ENCODE measurements at regions not wholly inside any gene's neighbourhood (a gene's known extent, or its start where the extent isn't known, plus 50 kb on each side); places are given as distances from the start of the nearest gene placed in this dataset.
"Not testable (repeated sequence)": the region's sequence is repeated elsewhere in the genome, so short reads cannot be mapped to it uniquely, and the experiment has no call there.

- intact Hi-C loops (cut with DNase I) = no loop called here
- TF ChIP-seq CTCF (IDR thresholded peaks at IDR 0.05) (no peak), POLR2A (IDR thresholded peaks at IDR 0.05) (no peak), EP300 (IDR thresholded peaks at IDR 0.05) (no peak)
- H3K4me1 ChIP-seq (ENCODE audit: insufficient read depth) = peaks cover 2% of the 10 kb centered on the region
- DNase-seq = no peak
- no peaks in the 10 kb centered on the region for H3K9me3 ChIP-seq
- H3K27me3 ChIP-seq = no peaks in the 10 kb centered on the region
- no peaks in the 10 kb centered on the region for H3K36me3 ChIP-seq
- H3K27ac ChIP-seq = no peak overlapping the region
- no peak overlapping the region for H3K4me3 ChIP-seq
These were observed 883.6 kb upstream of the C9orf72 start for GRCh38 chr9:28456861-28457260.

- H3K27me3 ChIP-seq = no peaks in the 10 kb centered on the region
- TF ChIP-seq POLR2A (IDR thresholded peaks at IDR 0.05) = no peak
- no peak for TF ChIP-seq CTCF (IDR thresholded peaks at IDR 0.05)
- TF ChIP-seq EP300 (IDR thresholded peaks at IDR 0.05) = no peak
- no peaks in the 10 kb centered on the region for H3K9me3 ChIP-seq
- intact Hi-C loops (cut with DNase I) = no loop called here
- DNase-seq = no peak
- WGBS, 3 donors = 88 to 90% (median 90%) methylated on average over 8 of the region's 8 CpGs
- H3K27ac ChIP-seq = no peak overlapping the region
- no peaks in the 10 kb centered on the region for H3K36me3 ChIP-seq
- no peak overlapping the region for H3K4me3 ChIP-seq
- H3K4me1 ChIP-seq (ENCODE audit: insufficient read depth) = no peaks in the 10 kb centered on the region
These were observed 891.4 kb upstream of the C9orf72 start for GRCh38 chr9:28464481-28465216.

GRCh38 chr9:28471261-28471660, 898.0 kb upstream of the C9orf72 start:
- Histone ChIP-seq H3K27ac (no peak overlapping the region), H3K4me1 (ENCODE audit: insufficient read depth) (no peaks in the 10 kb centered on the region), H3K9me3 (no peaks in the 10 kb centered on the region), H3K27me3 (no peaks in the 10 kb centered on the region), H3K36me3 (no peaks in the 10 kb centered on the region), H3K4me3 (no peak overlapping the region)
- 78 to 84% (median 79%) methylated on average over 2 of the region's 2 CpGs for WGBS, 3 donors
- intact Hi-C loops (cut with DNase I) = no loop called here
- no peak for DNase-seq
- no peak for TF ChIP-seq POLR2A (IDR thresholded peaks at IDR 0.05)
- no peak for TF ChIP-seq EP300 (IDR thresholded peaks at IDR 0.05)

- no peak for DNase-seq
- H3K4me3 ChIP-seq = no peak overlapping the region
- no peak overlapping the region for H3K27ac ChIP-seq
- WGBS, 3 donors = 67 to 78% (median 75%) methylated on average over 1 of the region's 1 CpG
- H3K4me1 ChIP-seq (ENCODE audit: insufficient read depth) = no peaks in the 10 kb centered on the region
- H3K27me3 ChIP-seq = no peaks in the 10 kb centered on the region
- H3K36me3 ChIP-seq = no peaks in the 10 kb centered on the region
- intact Hi-C loops (cut with DNase I) = no loop called here
- no peaks in the 10 kb centered on the region for H3K9me3 ChIP-seq
- TF ChIP-seq EP300 (IDR thresholded peaks at IDR 0.05) = no peak
- no peak for TF ChIP-seq CTCF (IDR thresholded peaks at IDR 0.05)
- no peak for TF ChIP-seq POLR2A (IDR thresholded peaks at IDR 0.05)
These were observed 914.3 kb upstream of the C9orf72 start for GRCh38 chr9:28487561-28487960.

GRCh38 chr9:28491121-28491520, 917.8 kb upstream of the C9orf72 start:
- intact Hi-C loops (cut with DNase I) = no loop called here
- no peaks in the 10 kb centered on the region for H3K27me3 ChIP-seq
- H3K4me1 ChIP-seq (ENCODE audit: insufficient read depth) = no peaks in the 10 kb centered on the region
- no peaks in the 10 kb centered on the region for H3K9me3 ChIP-seq
- no peak overlapping the region for H3K27ac ChIP-seq
- DNase-seq = no peak
- TF ChIP-seq CTCF (IDR thresholded peaks at IDR 0.05) (no peak), EP300 (IDR thresholded peaks at IDR 0.05) (no peak), POLR2A (IDR thresholded peaks at IDR 0.05) (no peak)
- no peak overlapping the region for H3K4me3 ChIP-seq
- H3K36me3 ChIP-seq = no peaks in the 10 kb centered on the region

- intact Hi-C loops (cut with DNase I); DNase-seq; H3K9me3 ChIP-seq; H3K36me3 ChIP-seq; H3K4me3 ChIP-seq; H3K27me3 ChIP-seq; H3K27ac ChIP-seq; H3K4me1 ChIP-seq (ENCODE audit: insufficient read depth): not testable (repeated sequence)
- WGBS, 3 donors = 90 to 93% (median 93%) methylated on average over 10 of the region's 10 CpGs
These were observed 924.9 kb upstream of the C9orf72 start for GRCh38 chr9:28498168-28498567.

All from ovary (tissue), 7 donors.